ENCODE measurements at regions not wholly inside any gene's neighbourhood (a gene's known extent, or its start where the extent isn't known, plus 50 kb on each side); places are given as distances from the start of the nearest gene placed in this dataset.

- peaks cover 4% of the 10 kb centered on the region for H3K4me1 Mint-ChIP-seq
- DNase-seq (ENCODE audit: low spot score in 2 of 2) (no peak), ATAC-seq (ENCODE audit: low read depth) (no peak)
- H3K27ac Mint-ChIP-seq, result no peak overlapping the region
- no peaks in the 10 kb centered on the region for H3K36me3 Mint-ChIP-seq
- H3K27me3 Mint-ChIP-seq, result peaks cover 6% of the 10 kb centered on the region
- no peaks in the 10 kb centered on the region for H3K9me3 Mint-ChIP-seq
- no peak overlapping the region for H3K4me3 Mint-ChIP-seq
These were observed 208.9 kb upstream of the PHACTR1 start for GRCh38 chr6:12507636-12508035.

DNA sequence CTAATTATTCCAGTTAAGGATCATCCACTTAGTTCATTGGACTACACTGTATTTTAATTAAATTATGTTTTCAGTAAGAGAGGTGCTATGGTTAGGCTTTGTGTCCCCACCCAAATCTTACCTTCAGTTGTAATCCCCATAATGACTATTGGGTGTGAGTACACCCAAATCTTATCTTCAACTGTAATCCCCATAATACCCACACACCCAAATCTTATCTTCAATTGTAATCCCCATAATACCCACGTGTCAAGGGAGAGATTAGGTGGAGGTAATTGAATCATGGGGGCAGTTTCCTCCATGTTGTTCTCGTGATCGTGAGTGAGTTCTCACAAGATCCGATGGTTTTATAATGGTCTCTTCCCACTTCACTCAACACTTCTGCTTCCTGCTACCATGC is 208.0 kb upstream of the PHACTR1 start:
- peaks cover 7% of the 10 kb centered on the region for H3K27me3 Mint-ChIP-seq
- no peak overlapping the region for H3K27ac Mint-ChIP-seq
- H3K9me3 Mint-ChIP-seq, result no peaks in the 10 kb centered on the region
- H3K36me3 Mint-ChIP-seq, result no peaks in the 10 kb centered on the region
- H3K4me3 Mint-ChIP-seq, result no peak overlapping the region
- ATAC-seq (ENCODE audit: low read depth) (no peak), DNase-seq (ENCODE audit: low spot score in 2 of 2) (no peak)
- H3K4me1 Mint-ChIP-seq, result peaks cover 4% of the 10 kb centered on the region

GRCh38 chr6:12509060-12509459 is 207.5 kb upstream of the PHACTR1 start:
- no peak for DNase-seq (ENCODE audit: low spot score in 2 of 2)
- Mint-ChIP-seq H3K36me3 (no peaks in the 10 kb centered on the region), H3K27me3 (peaks cover 7% of the 10 kb centered on the region), H3K9me3 (no peaks in the 10 kb centered on the region), H3K4me3 (no peak overlapping the region), H3K4me1 (peaks cover 4% of the 10 kb centered on the region), H3K27ac (no peak overlapping the region)
- ATAC-seq (ENCODE audit: low read depth), result no peak

GRCh38 chr6:12516070-12516469 is 200.5 kb upstream of the PHACTR1 start:
- peaks cover 4% of the 10 kb centered on the region for H3K27me3 Mint-ChIP-seq
- no peak for DNase-seq (ENCODE audit: low spot score in 2 of 2)
- H3K27ac Mint-ChIP-seq, result no peak overlapping the region
- no peak overlapping the region for H3K4me3 Mint-ChIP-seq
- no peaks in the 10 kb centered on the region for H3K4me1 Mint-ChIP-seq
- H3K9me3 Mint-ChIP-seq, result no peaks in the 10 kb centered on the region
- no peaks in the 10 kb centered on the region for H3K36me3 Mint-ChIP-seq
- ATAC-seq (ENCODE audit: low read depth), result no peak

GRCh38 chr6:12522347-12522746 is 194.2 kb upstream of the PHACTR1 start:
- no peaks in the 10 kb centered on the region for H3K36me3 Mint-ChIP-seq
- H3K4me3 Mint-ChIP-seq, result no peak overlapping the region
- no peak overlapping the region for H3K27ac Mint-ChIP-seq
- no peaks in the 10 kb centered on the region for H3K4me1 Mint-ChIP-seq
- DNase-seq (ENCODE audit: low spot score in 2 of 2), result no peak
- ATAC-seq (ENCODE audit: low read depth), result no peak
- peaks cover 3% of the 10 kb centered on the region for H3K27me3 Mint-ChIP-seq
- no peaks in the 10 kb centered on the region for H3K9me3 Mint-ChIP-seq

GRCh38 chr6:12523726-12524125 is 192.8 kb upstream of the PHACTR1 start:
- Mint-ChIP-seq H3K27ac (no peak overlapping the region), H3K27me3 (peaks cover 3% of the 10 kb centered on the region), H3K36me3 (no peaks in the 10 kb centered on the region), H3K4me3 (no peak overlapping the region), H3K4me1 (no peaks in the 10 kb centered on the region), H3K9me3 (no peaks in the 10 kb centered on the region)
- ATAC-seq (ENCODE audit: low read depth) (no peak), DNase-seq (ENCODE audit: low spot score in 2 of 2) (no peak)

DNA sequence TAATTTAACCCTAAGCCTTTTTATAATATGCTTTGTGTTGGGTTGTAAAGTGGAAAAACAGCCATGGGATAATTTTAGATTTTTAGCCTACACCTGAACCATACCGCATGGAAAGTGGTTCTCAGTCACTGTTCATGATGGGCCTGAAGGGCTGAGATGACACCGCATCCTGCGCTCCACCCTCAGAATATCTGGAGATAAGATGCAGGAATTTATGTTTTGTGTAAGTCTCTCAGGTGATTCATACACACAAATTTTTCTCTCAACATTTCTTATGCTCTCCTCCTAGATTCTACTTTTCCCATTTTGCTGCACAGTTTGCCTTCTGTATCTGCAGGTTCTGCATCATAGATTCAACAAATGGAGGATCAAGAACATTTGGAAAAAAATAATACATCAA is 191.3 kb upstream of the PHACTR1 start:
- no peak for ATAC-seq (ENCODE audit: low read depth)
- Mint-ChIP-seq H3K4me1 (no peaks in the 10 kb centered on the region), H3K27me3 (peaks cover 8% of the 10 kb centered on the region), H3K9me3 (no peaks in the 10 kb centered on the region), H3K36me3 (no peaks in the 10 kb centered on the region), H3K4me3 (no peak overlapping the region), H3K27ac (no peak overlapping the region)
- no peak for DNase-seq (ENCODE audit: low spot score in 2 of 2)

DNA sequence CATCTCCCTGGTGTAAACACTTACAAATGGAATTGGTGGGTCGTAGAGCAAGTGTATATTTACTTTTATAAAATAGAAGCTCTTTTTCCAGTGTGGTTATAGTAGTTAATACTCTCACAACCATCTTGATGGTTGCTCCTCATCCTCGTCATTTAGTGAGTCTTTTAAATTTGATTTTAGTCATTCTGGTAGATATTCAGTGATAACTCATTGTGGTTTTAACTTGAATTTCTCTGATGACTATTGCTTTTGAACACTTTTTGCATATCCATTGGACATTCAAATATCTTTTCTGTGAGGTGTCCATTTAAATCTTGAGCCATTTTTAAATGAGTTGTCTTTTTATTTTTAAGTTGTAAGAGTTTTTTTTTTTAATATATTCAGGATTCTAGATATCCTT is 189.2 kb upstream of the PHACTR1 start:
- Mint-ChIP-seq H3K27me3 (peaks cover 10% of the 10 kb centered on the region), H3K36me3 (no peaks in the 10 kb centered on the region), H3K27ac (no peak overlapping the region), H3K4me1 (no peaks in the 10 kb centered on the region), H3K4me3 (no peak overlapping the region), H3K9me3 (no peaks in the 10 kb centered on the region)
- DNase-seq (ENCODE audit: low spot score in 2 of 2) (no peak), ATAC-seq (ENCODE audit: low read depth) (no peak)

GRCh38 chr6:12528136-12528535 is 188.4 kb upstream of the PHACTR1 start:
- H3K9me3 Mint-ChIP-seq, result no peaks in the 10 kb centered on the region
- H3K27ac Mint-ChIP-seq, result no peak overlapping the region
- H3K27me3 Mint-ChIP-seq, result peaks cover 10% of the 10 kb centered on the region
- no peaks in the 10 kb centered on the region for H3K36me3 Mint-ChIP-seq
- no peak for ATAC-seq (ENCODE audit: low read depth)
- H3K4me3 Mint-ChIP-seq, result no peak overlapping the region
- DNase-seq (ENCODE audit: low spot score in 2 of 2), result no peak
- H3K4me1 Mint-ChIP-seq, result no peaks in the 10 kb centered on the region

DNA sequence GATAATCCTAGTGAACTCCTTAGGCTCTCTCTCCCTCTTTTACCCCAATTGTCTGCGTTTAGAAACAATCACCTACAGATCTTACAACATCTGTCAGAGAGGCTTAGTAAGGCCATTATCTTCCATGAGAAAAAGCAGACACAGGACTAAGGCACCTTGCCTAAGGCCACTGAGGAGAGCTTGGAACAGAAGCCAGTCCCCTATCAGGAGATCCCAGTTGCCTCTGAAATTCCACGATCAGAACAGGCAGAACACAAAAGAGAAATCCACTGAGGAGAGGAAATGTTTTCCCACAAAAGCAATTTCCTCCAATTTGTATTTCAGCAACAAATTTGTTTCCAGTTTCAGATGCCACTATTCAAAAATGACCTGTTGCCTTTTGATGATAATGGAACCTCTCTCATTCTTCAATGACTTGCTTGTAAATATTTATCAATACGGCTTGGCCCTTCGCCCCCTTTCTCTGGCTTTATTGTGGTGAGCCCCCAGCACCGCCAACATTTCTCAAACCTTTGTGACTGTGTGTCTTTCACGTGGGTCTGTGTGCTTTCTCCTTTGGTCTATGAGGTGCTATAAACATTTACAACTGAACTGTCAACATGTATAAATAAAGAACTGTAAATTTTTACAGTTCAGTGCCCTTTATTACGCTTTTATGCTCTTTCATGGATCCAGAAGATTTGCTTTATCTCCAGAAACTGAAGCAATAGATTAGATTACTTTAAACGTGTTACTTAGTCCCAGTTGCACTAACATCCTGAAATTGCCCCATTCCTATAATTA is 187.8 kb upstream of the PHACTR1 start:
- Mint-ChIP-seq H3K27me3 (peaks cover 10% of the 10 kb centered on the region), H3K4me1 (no peaks in the 10 kb centered on the region), H3K9me3 (no peaks in the 10 kb centered on the region), H3K27ac (no peak overlapping the region), H3K36me3 (no peaks in the 10 kb centered on the region), H3K4me3 (no peak overlapping the region)
- ATAC-seq (ENCODE audit: low read depth) (no peak), DNase-seq (ENCODE audit: low spot score in 2 of 2) (no peak)

DNA sequence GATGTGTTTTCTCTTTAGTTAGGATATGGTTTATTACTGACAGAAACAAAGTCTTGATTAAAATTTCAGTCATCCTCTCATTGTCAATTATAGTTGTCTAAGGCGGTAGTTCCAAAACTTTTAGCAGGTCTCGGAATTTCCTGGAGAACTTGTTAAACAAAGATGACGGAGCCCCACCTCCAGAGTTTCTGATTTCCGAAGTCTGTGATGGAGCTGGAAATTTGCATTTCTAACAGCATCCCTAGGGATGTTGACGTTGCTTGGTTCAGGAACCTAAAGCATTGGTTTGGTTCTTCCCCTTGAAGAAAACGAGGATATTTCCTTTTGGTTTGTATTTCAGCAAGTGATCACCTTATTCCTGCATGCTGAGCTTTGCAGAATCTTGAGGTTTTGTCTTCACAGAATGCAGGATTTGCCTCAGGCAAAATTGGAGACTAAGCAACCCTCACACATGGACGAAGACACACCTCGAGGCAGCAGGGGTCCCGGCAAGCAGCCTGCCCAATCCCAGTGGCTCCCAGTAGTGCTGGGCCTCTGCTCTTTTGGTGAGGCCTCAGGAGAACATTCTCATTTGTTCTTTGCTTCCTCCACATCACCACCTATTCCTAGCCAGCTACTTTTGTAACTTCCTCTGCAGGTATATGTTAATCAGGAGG is 187.1 kb upstream of the PHACTR1 start:
- Mint-ChIP-seq H3K36me3 (no peaks in the 10 kb centered on the region), H3K27me3 (peaks cover 10% of the 10 kb centered on the region), H3K4me3 (no peak overlapping the region), H3K27ac (no peak overlapping the region), H3K9me3 (no peaks in the 10 kb centered on the region), H3K4me1 (peaks cover 3% of the 10 kb centered on the region)
- DNase-seq (ENCODE audit: low spot score in 2 of 2) (no peak), ATAC-seq (ENCODE audit: low read depth) (no peak)

DNA sequence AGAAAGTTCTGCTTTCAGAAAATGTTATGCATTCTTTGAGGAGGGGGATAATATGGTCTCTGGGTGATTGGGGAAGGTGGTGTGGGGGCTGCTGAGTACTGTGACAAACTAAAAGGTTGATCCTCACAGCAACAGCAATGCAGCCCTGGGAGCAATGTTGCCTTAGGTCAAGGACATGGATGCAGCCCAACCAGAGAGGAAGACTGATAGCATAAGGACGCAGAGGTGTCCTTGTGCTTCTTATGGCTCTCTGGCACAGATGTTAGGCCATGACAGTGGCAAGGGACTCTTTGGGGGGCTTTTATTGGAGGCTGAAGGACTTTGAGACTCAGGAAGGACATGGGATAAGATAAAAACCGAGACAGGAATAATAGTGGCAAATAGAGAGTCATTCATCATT is 186.2 kb upstream of the PHACTR1 start:
- H3K36me3 Mint-ChIP-seq, result no peaks in the 10 kb centered on the region
- H3K27ac Mint-ChIP-seq, result no peak overlapping the region
- peaks cover 8% of the 10 kb centered on the region for H3K27me3 Mint-ChIP-seq
- ATAC-seq (ENCODE audit: low read depth), result no peak
- no peaks in the 10 kb centered on the region for H3K9me3 Mint-ChIP-seq
- H3K4me1 Mint-ChIP-seq, result peaks cover 3% of the 10 kb centered on the region
- no peak for DNase-seq (ENCODE audit: low spot score in 2 of 2)
- H3K4me3 Mint-ChIP-seq, result no peak overlapping the region

GRCh38 chr6:12533586-12533985 is 183.0 kb upstream of the PHACTR1 start:
- H3K36me3 Mint-ChIP-seq, result no peaks in the 10 kb centered on the region
- ATAC-seq (ENCODE audit: low read depth) (no peak), DNase-seq (ENCODE audit: low spot score in 2 of 2) (no peak)
- peaks cover 3% of the 10 kb centered on the region for H3K4me1 Mint-ChIP-seq
- no peaks in the 10 kb centered on the region for H3K9me3 Mint-ChIP-seq
- H3K4me3 Mint-ChIP-seq, result no peak overlapping the region
- peaks cover 8% of the 10 kb centered on the region for H3K27me3 Mint-ChIP-seq
- H3K27ac Mint-ChIP-seq, result no peak overlapping the region

DNA sequence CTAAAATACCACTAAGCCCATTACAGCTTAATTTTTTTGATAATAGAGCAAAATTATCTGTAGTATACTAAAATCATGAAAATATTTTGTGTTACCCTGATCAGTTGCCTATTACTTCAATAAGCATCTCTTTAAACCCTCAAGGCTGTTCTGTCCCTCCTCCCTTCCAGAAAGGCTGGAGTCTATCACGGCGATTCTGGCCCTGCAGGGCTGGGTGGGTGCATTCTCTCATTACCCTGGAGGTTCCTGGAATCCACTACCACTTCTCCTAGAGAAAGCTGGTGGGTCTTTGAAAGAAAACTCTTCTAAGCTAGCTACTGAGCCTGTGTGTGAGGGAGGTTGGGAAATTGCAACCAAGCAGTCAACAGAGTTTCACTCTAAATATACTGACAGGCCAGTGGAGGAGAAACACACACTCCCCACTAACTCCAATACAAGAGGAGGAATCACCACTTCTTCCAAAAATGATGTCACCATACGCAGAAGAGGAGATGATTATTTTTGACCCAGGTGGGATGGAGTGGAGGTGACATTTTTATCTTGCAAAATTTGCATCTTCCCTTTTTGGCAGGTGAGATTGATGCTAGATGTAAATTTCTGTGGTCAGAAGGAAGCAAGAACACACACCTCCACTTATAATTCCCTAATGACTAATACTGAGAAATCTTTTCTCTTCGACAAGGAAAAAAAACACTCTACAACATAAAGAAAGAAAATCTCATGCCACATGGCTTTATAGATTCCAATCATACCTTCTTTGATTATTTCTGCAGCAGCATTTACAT is 182.3 kb upstream of the PHACTR1 start:
- no peak overlapping the region for H3K4me3 Mint-ChIP-seq

More for the DNA sequence above, 182.3 kb upstream of the PHACTR1 start:
- H3K27ac Mint-ChIP-seq, result no peak overlapping the region
- ATAC-seq (ENCODE audit: low read depth) (no peak), DNase-seq (ENCODE audit: low spot score in 2 of 2) (no peak)
- no peaks in the 10 kb centered on the region for H3K9me3 Mint-ChIP-seq
- H3K27me3 Mint-ChIP-seq, result peaks cover 8% of the 10 kb centered on the region
- no peaks in the 10 kb centered on the region for H3K36me3 Mint-ChIP-seq
- H3K4me1 Mint-ChIP-seq, result peaks cover 3% of the 10 kb centered on the region
